ENCODE measurements at regions not wholly inside any gene's neighbourhood (a gene's known extent, or its start where the extent isn't known, plus 50 kb on each side); places are given as distances from the start of the nearest gene placed in this dataset.

DNA sequence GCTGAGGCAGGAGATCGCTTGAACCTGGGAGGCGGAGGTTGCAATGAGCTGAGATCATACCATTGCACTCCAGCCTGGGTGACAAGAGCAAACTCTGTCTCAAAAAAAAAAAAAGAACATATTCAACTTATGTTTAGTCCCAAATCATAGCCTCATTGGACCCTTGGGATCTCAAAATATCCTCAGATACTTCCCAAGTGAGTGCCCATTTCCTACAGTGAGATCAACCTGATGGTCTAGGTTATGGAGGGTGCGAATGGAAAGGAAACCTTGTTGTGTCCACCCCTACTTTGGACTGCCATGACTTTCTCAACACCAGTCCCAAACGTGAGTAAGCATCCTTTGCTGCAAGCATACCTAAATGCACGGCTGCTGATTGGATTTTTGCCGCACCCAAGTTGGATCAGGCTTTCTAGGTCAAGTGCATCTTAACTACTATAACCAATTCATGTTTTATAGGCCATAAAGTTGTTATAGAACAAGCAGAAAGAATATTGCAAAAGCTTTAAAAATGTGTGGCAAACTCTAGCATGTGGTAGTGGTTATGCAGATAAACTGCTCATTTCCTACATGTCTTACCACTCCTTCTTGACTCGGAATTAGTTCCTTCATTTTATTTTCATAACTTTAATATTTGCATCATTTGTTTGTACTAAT lies 131.2 kb downstream of the PLEKHG1 start:
- TF ChIP-seq, protein P1, sequence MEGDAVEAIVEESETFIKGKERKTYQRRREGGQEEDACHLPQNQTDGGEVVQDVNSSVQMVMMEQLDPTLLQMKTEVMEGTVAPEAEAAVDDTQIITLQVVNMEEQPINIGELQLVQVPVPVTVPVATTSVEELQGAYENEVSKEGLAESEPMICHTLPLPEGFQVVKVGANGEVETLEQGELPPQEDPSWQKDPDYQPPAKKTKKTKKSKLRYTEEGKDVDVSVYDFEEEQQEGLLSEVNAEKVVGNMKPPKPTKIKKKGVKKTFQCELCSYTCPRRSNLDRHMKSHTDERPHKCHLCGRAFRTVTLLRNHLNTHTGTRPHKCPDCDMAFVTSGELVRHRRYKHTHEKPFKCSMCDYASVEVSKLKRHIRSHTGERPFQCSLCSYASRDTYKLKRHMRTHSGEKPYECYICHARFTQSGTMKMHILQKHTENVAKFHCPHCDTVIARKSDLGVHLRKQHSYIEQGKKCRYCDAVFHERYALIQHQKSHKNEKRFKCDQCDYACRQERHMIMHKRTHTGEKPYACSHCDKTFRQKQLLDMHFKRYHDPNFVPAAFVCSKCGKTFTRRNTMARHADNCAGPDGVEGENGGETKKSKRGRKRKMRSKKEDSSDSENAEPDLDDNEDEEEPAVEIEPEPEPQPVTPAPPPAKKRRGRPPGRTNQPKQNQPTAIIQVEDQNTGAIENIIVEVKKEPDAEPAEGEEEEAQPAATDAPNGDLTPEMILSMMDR (IDR thresholded peaks at IDR 0.05): no peak
- no peak for TF ChIP-seq POLR2A (IDR thresholded peaks at IDR 0.05; ENCODE audit: low read depth)
